Ovary (tissue), 3 donors: ENCODE measurements at regions not wholly inside any gene's neighbourhood (a gene's known extent, or its start where the extent isn't known, plus 50 kb on each side); places are given as distances from the start of the nearest gene placed in this dataset.

Source experiments
- POLR2A ChIP-seq: fragments of 450-650 bp; IDR thresholded peaks from one replicate; pipeline ENCODE4 v1.6.1; 2017; ENCODE audit warnings: antibody characterized with exemption, mild to moderate bottlenecking, moderate library complexity
- TF ChIP-seq, protein P1 (sequence below), 3 donors: fragments of 450-650 bp in 2 of 3; fragments of 200-600 bp in 1 of 3; IDR thresholded peaks; one replicate each; pipeline versions ENCODE4 v1.5.1 to v1.8.0; 2016 to 2022; ENCODE audit warnings: antibody characterized with exemption in 3 of 3, mild to moderate bottlenecking in 1 of 3
- donor health status: DM: no; HTN: no; CAD: no.

DNA sequence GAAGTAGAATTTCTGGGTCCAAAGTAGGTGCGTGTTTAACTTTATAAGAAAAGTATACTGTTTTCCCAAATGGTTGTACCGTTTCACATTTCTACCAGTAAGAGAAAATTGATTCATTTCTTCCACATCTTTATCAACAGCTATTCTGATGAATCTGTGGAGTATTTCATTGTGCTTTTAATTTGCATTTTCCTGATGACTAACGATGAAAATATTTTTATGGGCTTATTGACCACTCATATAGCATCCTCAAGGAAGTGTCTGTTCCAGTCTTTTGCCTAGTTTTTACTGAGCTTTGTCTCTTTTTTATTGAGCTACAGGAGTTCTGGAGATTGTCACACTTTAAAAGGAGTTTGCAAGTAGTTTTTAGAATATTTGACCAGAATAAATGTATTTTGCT lies 92.6 kb downstream of the ASB9 start:
- TF ChIP-seq, protein P1, sequence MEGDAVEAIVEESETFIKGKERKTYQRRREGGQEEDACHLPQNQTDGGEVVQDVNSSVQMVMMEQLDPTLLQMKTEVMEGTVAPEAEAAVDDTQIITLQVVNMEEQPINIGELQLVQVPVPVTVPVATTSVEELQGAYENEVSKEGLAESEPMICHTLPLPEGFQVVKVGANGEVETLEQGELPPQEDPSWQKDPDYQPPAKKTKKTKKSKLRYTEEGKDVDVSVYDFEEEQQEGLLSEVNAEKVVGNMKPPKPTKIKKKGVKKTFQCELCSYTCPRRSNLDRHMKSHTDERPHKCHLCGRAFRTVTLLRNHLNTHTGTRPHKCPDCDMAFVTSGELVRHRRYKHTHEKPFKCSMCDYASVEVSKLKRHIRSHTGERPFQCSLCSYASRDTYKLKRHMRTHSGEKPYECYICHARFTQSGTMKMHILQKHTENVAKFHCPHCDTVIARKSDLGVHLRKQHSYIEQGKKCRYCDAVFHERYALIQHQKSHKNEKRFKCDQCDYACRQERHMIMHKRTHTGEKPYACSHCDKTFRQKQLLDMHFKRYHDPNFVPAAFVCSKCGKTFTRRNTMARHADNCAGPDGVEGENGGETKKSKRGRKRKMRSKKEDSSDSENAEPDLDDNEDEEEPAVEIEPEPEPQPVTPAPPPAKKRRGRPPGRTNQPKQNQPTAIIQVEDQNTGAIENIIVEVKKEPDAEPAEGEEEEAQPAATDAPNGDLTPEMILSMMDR (IDR thresholded peaks at IDR 0.05), result no peak
- no peak for TF ChIP-seq POLR2A
